GM20431 (cell line): ENCODE measurements at regions not wholly inside any gene's neighbourhood (a gene's known extent, or its start where the extent isn't known, plus 50 kb on each side); places are given as distances from the start of the nearest gene placed in this dataset.

ENCODE experiments used
- in situ Hi-C: fragments of 300-500 bp; cut with MseI, MboI; formaldehyde crosslinking; loops from one replicate; pipeline ENCODE4 v1.15.0; 2020; ENCODE audit warnings: low sequenced_read_pairs; ENCODE audit not compliant: unreplicated experiment

- in situ Hi-C loops, result no loop called here
These were observed 1073.5 kb downstream of the MAT2B start for GRCh38 chr5:164578911-164579310.

GRCh38 chr5:164580155-164580554 is 1074.7 kb downstream of the MAT2B start:
- in situ Hi-C loops, result no loop called here

- in situ Hi-C loops, result no loop called here
These were observed 1076.5 kb downstream of the MAT2B start for GRCh38 chr5:164581889-164582288.

- in situ Hi-C loops, result no loop called here
These were observed 1088.6 kb downstream of the MAT2B start for GRCh38 chr5:164593982-164594381.

GRCh38 chr5:164597293-164597900 is 1092.0 kb downstream of the MAT2B start:
- in situ Hi-C loops, result no loop called here

- in situ Hi-C loops, result no loop called here
These were observed 1094.9 kb downstream of the MAT2B start for GRCh38 chr5:164600274-164600673.

- in situ Hi-C loops, result no loop called here
These were observed 1095.6 kb downstream of the MAT2B start for GRCh38 chr5:164600929-164601535.

GRCh38 chr5:164608507-164608906 is 1103.1 kb downstream of the MAT2B start:
- in situ Hi-C loops, result no loop called here

- in situ Hi-C loops, result no loop called here
These were observed 1105.0 kb downstream of the MAT2B start for GRCh38 chr5:164610374-164610773.

- in situ Hi-C loops, result no loop called here
These were observed 1109.3 kb downstream of the MAT2B start for GRCh38 chr5:164614707-164615106.

GRCh38 chr5:164617290-164617689 is 1111.9 kb downstream of the MAT2B start:
- in situ Hi-C loops, result no loop called here

- in situ Hi-C loops, result no loop called here
These were observed 1121.6 kb downstream of the MAT2B start for GRCh38 chr5:164627021-164627420.

- in situ Hi-C loops, result no loop called here
These were observed 1131.0 kb downstream of the MAT2B start for GRCh38 chr5:164636456-164636855.

- in situ Hi-C loops, result no loop called here
These were observed 1132.6 kb downstream of the MAT2B start for GRCh38 chr5:164637931-164638521.

GRCh38 chr5:164649266-164649665 is 1143.8 kb downstream of the MAT2B start:
- in situ Hi-C loops, result no loop called here

GRCh38 chr5:164650427-164650826 is 1145.0 kb downstream of the MAT2B start:
- in situ Hi-C loops, result no loop called here

- in situ Hi-C loops, result no loop called here
These were observed 1146.3 kb downstream of the MAT2B start for GRCh38 chr5:164651546-164652275.

GRCh38 chr5:164652276-164652660 is 1146.8 kb downstream of the MAT2B start:
- in situ Hi-C loops, result no loop called here

GRCh38 chr5:164663198-164663989 is 1158.0 kb downstream of the MAT2B start:
- in situ Hi-C loops, result no loop called here

- in situ Hi-C loops, result no loop called here
These were observed 1166.2 kb downstream of the MAT2B start for GRCh38 chr5:164671640-164672039.
